Smooth muscle cell (in vitro differentiated cells): ENCODE measurements at regions not wholly inside any gene's neighbourhood (a gene's known extent, or its start where the extent isn't known, plus 50 kb on each side); places are given as distances from the start of the nearest gene placed in this dataset.

Experiments
- DNase-seq: peaks from one replicate; lab custom pipeline; 2025; ENCODE audit not compliant: unreplicated experiment; lab: John Stamatoyannopoulos, UW
- H2AFZ ChIP-seq: fragments of 200-600 bp; sonication (generic); 2 replicates; pipeline ENCODE4 v1.6.0; 2016; ENCODE audit warnings: antibody characterized with exemption, low read depth, mild to moderate bottlenecking
- H3F3A ChIP-seq: fragments of 200-600 bp; sonication (generic); 2 replicates; pipeline ENCODE4 v1.6.0; 2017; ENCODE audit warnings: antibody characterized with exemption, low read depth
- H3K27ac ChIP-seq: fragments of 200-600 bp; sonication (generic); 2 replicates; pipeline ENCODE4 v1.5.1; 2016; ENCODE audit warnings: low read depth, mild to moderate bottlenecking
- H3K27me3 ChIP-seq: fragments of 200-600 bp; sonication (generic); 2 replicates; pipeline ENCODE4 v1.6.1; 2016; ENCODE audit warnings: low read depth, mild to moderate bottlenecking
- H3K36me3 ChIP-seq: fragments of 200-600 bp; sonication (generic); 2 replicates; pipeline ENCODE4 v1.5.1; 2016; ENCODE audit warnings: low read depth
- H3K4me1 ChIP-seq: fragments of 200-600 bp; sonication (generic); 2 replicates; pipeline ENCODE4 v1.5.1; 2016; ENCODE audit warnings: low read depth
- H3K4me2 ChIP-seq: fragments of 200-600 bp; sonication (generic); 2 replicates; pipeline ENCODE4 v1.6.0; 2016; ENCODE audit warnings: mild to moderate bottlenecking
- H3K4me3 ChIP-seq: fragments of 200-600 bp; sonication (generic); 2 replicates; pipeline ENCODE4 v1.5.1; 2016; ENCODE audit warnings: mild to moderate bottlenecking
- H3K79me2 ChIP-seq: fragments of 200-600 bp; sonication (generic); 2 replicates; pipeline ENCODE4 v1.6.0; 2016; ENCODE audit warnings: low read depth, mild to moderate bottlenecking
- H3K9ac ChIP-seq: fragments of 200-600 bp; sonication (generic); 2 replicates; pipeline ENCODE4 v1.6.0; 2016; ENCODE audit warnings: low read depth
- H3K9me3 ChIP-seq: fragments of 200-600 bp; sonication (generic); replicated peaks from 2 replicates; pipeline ENCODE4 v1.5.1; 2016; ENCODE audit warnings: low read depth
- H4K20me1 ChIP-seq: fragments of 200-600 bp; sonication (generic); 2 replicates; pipeline ENCODE4 v1.6.0; 2016; ENCODE audit warnings: low read depth
- WGBS: methylation state at CpG from one replicate; pipeline ENCODE4 v1.1.7; 2016; ENCODE audit warnings: low lambda C conversion rate; 5-methylcytosine and 5-hydroxymethylcytosine counted together
- TF ChIP-seq, protein P1 (sequence below): fragments of 200-600 bp; sonication (generic); IDR thresholded peaks from 2 replicates; pipeline ENCODE4 v1.5.1; 2017; ENCODE audit warnings: borderline replicate concordance, mild to moderate bottlenecking, antibody characterized with exemption; ENCODE audit not compliant: insufficient read depth, poor library complexity, severe bottlenecking

DNA sequence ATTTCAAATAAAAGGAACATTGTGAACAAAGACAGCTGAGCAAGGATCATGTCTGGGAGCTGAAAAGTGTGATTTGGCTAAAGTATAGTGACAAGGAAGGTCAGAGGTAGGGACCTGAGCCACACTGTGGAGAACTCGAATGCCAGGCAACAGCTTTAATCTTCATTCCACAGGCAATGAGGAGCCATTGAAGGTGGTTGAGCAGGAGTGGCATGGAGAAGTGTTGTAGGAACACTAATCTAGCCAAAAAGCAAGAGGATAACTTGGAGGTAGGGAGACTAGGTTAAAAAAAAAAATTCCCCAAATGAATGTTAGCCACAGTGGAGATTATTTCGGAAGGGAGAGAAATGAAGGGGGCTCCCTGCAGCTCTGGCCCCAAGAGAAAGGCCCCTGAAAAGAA lies 286.9 kb downstream of the BCOR start:
- no peak for DNase-seq
- Histone ChIP-seq H3K9me3 (no peaks in the 10 kb centered on the region), H3K79me2 (no peaks in the 10 kb centered on the region), H3K36me3 (no peaks in the 10 kb centered on the region), H4K20me1 (no peaks in the 10 kb centered on the region), H3K27me3 (no peaks in the 10 kb centered on the region), H3K9ac (no peak overlapping the region), H3K4me1 (peaks cover 25% of the 10 kb centered on the region), H3K27ac (no peak overlapping the region), H2AFZ (no peak overlapping the region), H3F3A (peaks cover 13% of the 10 kb centered on the region), H3K4me3 (no peak overlapping the region), H3K4me2 (no peak overlapping the region)
- 97% methylated on average over 2 of the region's 2 CpGs for WGBS
- TF ChIP-seq, protein P1, sequence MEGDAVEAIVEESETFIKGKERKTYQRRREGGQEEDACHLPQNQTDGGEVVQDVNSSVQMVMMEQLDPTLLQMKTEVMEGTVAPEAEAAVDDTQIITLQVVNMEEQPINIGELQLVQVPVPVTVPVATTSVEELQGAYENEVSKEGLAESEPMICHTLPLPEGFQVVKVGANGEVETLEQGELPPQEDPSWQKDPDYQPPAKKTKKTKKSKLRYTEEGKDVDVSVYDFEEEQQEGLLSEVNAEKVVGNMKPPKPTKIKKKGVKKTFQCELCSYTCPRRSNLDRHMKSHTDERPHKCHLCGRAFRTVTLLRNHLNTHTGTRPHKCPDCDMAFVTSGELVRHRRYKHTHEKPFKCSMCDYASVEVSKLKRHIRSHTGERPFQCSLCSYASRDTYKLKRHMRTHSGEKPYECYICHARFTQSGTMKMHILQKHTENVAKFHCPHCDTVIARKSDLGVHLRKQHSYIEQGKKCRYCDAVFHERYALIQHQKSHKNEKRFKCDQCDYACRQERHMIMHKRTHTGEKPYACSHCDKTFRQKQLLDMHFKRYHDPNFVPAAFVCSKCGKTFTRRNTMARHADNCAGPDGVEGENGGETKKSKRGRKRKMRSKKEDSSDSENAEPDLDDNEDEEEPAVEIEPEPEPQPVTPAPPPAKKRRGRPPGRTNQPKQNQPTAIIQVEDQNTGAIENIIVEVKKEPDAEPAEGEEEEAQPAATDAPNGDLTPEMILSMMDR: no peak

DNA sequence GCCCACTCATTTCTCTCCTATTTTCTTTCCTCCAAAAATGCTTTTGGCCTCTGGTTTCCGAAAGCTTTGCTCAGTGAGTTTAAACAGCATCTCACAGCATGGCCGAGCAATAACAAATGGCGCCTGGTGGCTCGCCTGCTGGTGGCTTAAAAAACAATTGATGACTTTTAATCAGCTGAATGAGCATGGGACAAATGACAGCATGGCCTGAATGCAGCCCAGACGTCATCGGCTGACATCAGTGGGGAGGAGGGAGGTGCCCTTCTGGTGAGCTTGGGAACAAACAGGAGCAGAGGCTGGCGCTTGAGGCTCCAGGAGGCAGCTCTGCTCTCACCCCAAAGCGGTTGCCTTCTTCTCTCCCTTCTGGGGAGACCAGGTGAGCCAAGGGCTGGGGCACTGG lies 286.4 kb downstream of the BCOR start:
- Histone ChIP-seq H3F3A (peaks cover 13% of the 10 kb centered on the region), H2AFZ (no peak overlapping the region), H3K27ac (no peak overlapping the region), H3K27me3 (no peaks in the 10 kb centered on the region), H3K9ac (no peak overlapping the region), H4K20me1 (no peaks in the 10 kb centered on the region), H3K4me3 (no peak overlapping the region), H3K36me3 (no peaks in the 10 kb centered on the region), H3K9me3 (no peaks in the 10 kb centered on the region), H3K79me2 (no peaks in the 10 kb centered on the region), H3K4me2 (no peak overlapping the region), H3K4me1 (peaks cover 30% of the 10 kb centered on the region)
- WGBS: 83% methylated on average over 8 of the region's 8 CpGs
- TF ChIP-seq, protein P1: no peak
- DNase-seq: no peak

DNA sequence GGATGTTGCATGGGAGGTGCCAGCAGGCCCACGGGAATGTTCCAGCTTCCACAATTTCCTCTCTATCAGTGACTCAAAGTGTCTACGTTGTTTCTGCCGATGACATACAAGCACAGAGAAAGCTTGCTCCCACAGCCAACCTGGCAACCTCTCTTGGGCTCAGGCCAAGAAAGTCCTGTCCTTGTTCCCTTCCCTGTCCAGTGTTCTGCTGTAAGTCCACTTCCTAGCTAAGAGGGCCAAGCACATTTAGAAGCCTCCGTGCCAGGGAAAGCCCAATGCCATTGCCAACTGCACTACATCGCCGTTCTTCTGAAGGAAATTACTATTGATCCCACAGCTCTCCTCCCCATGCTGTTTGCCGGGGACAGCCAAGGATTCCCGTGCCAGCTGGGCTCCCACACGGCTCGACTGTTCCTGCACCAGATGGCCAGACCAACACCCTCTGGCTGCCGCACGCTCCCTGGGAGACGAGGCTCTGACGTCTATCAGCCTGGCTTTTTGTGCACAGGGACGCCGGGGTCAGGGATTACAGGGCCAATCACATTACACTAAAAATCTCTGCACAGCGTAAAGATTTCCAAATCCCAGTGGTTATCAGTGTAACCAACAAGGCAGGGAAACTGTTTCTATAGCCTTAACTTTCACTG lies 284.0 kb downstream of the BCOR start:
- H3K79me2 ChIP-seq: no peaks in the 10 kb centered on the region
- no peak overlapping the region for H2AFZ ChIP-seq
- whole genome bisulfite sequencing: 30% methylated on average over 17 of the region's 17 CpGs
- H3K27me3 ChIP-seq: no peaks in the 10 kb centered on the region
- peak overlapping the region; percentile 71 for H3K27ac ChIP-seq
- H3F3A ChIP-seq: peaks cover 22% of the 10 kb centered on the region
- peaks cover 37% of the 10 kb centered on the region for H3K4me1 ChIP-seq
- H4K20me1 ChIP-seq: no peaks in the 10 kb centered on the region
- no peak overlapping the region for H3K4me3 ChIP-seq
- DNase-seq: peak; percentile 32
- H3K4me2 ChIP-seq: peak overlapping the region; percentile 42
- H3K36me3 ChIP-seq: no peaks in the 10 kb centered on the region
- TF ChIP-seq, protein P1: no peak
- H3K9me3 ChIP-seq: no peaks in the 10 kb centered on the region
- peak overlapping the region; percentile 8 for H3K9ac ChIP-seq

DNA sequence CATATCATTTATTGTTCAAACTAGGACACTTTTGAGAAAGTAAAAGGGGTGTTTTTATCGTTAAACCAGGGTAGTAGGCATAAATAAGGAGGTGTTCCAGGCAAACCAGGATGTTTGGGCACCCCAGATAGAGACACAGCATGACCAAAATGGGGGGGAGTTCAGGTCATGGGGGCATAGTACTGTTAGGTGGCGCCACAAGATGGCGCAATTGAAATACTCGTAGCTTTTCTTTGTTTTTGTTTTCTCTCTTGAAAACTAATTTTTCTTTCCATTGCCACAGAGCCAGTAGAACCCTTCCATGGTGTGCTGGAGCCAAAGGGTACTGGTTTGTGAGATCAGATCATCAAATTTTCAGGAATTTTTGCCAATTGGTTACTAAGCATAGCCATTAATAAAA lies 283.4 kb downstream of the BCOR start:
- peak overlapping the region; percentile 71 for H3K27ac ChIP-seq
- H3K79me2 ChIP-seq: no peaks in the 10 kb centered on the region
- no peaks in the 10 kb centered on the region for H3K36me3 ChIP-seq
- no peak for DNase-seq
- H3K9me3 ChIP-seq: no peaks in the 10 kb centered on the region
- peaks cover 22% of the 10 kb centered on the region for H3F3A ChIP-seq
- peaks cover 33% of the 10 kb centered on the region for H3K4me1 ChIP-seq
- WGBS: 56% methylated on average over 4 of the region's 4 CpGs
- no peaks in the 10 kb centered on the region for H3K27me3 ChIP-seq
- no peak overlapping the region for H2AFZ ChIP-seq
- TF ChIP-seq, protein P1: peak; percentile 44
- no peaks in the 10 kb centered on the region for H4K20me1 ChIP-seq
- H3K4me2 ChIP-seq: peak overlapping the region; percentile 42
- no peak overlapping the region for H3K4me3 ChIP-seq
- peak overlapping the region; percentile 23 for H3K9ac ChIP-seq
